ACHN (cell line): ENCODE measurements at regions not wholly inside any gene's neighbourhood (a gene's known extent, or its start where the extent isn't known, plus 50 kb on each side); places are given as distances from the start of the nearest gene placed in this dataset.
"Not testable (repeated sequence)": the region's sequence is repeated elsewhere in the genome, so short reads cannot be mapped to it uniquely, and the experiment has no call there.

Source experiments
- DNase-seq: peaks from one replicate; pipeline ENCODE4 v3.0.0-alpha.2; 2015
- in situ Hi-C: cut with HindIII; loops from 2 replicates; pipeline ENCODE4 v1.10.0; 2017; ENCODE audit warnings: low sequenced_read_pairs, low pct_ligation_motif_present, low pct_unique_long_range_greater_than_20kb

DNA sequence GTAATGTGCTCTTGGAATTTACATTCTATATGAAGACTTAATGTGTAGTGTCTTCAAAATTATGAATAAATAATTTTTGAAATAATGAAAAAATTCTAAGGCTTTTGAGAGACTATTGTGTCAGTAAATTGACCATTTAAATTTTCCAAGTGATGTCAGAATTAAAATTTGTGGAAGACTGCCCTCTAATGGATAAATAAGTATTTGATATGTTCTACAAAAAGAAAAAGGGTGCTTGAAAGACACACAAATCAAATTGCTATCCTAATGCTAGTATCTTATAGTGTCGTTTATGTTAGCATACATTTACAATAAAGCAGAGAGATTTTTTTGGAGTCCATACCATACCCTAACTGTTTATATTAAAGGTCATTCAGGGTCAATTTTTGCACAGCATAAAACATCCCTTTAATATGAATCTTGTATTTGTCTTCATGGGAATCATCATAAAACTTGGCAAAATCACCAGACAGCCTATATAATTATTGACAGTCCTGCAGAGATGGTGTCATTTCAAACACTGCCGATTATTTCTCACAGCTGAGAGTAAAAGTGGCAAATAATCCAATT is 120.8 kb upstream of the SLC27A6 start:
- in situ Hi-C loops: no loop called here
- DNase-seq: peak; percentile 33

DNA sequence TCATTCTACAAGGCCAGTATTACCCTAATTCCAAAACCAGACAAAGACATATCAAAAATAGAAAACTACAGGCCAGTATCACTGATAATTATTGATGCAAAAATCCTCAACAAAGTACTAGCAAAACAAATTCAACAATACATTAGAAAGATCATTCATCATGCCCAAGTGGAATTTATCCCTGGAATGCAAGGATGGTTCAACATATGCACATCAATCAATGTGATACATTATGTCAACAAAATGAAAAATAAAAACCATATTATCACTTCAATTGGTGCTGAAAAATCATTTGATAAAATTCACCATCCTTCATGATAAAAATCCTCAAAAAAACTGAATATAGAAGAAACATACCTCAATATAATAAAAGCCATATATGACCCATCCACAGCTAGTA is 115.2 kb upstream of the SLC27A6 start:
- in situ Hi-C loops: no loop called here
- DNase-seq: no peak

DNA sequence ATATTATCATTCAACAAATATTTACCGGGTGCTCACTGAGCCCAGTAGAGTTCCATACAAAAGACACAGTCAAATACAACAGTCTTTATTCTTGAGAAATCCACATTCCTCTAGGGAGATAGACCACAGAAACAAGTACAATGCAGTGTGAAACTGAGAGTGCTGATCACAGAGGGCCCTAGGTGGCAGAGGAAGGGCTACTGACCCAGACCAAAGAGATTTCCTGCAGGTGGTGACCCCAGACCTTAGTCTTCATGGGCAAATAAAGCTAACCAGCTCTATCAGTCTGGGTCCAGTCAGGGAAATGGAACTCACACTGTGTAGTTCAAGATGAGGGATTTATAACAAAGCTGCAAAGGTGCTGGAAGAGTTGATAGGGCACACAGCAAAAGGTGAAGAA is 110.4 kb upstream of the SLC27A6 start:
- in situ Hi-C loops: no loop called here
- DNase-seq: no peak

DNA sequence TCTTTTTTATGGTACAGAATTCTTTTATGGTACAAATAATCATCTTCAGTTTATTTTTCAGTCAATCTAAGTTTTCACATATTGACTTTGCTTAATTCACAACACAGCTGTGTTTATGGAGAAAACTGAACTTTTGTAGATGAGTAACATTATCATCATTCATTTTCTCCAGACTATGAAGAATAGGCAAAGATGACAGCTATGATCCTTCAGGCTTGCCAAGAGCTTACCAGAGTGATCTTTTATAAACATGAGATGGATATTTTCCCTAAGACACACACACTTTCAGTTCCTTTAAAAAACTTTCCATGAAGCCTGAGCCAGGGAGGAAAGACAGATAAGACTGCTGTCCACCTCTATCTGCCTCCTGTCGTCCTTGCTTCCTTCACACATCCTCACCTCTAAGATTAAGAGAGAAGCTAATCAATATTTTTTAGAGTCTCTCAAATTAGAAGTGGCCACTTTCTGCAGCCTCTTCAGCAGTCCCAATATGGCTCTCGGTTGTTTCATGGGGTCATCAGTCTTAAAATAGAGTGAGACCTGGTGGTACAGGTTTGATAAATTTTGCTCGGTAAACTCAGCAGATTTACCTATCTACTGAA is 108.1 kb upstream of the SLC27A6 start:
- no peak for DNase-seq
- in situ Hi-C loops: no loop called here

DNA sequence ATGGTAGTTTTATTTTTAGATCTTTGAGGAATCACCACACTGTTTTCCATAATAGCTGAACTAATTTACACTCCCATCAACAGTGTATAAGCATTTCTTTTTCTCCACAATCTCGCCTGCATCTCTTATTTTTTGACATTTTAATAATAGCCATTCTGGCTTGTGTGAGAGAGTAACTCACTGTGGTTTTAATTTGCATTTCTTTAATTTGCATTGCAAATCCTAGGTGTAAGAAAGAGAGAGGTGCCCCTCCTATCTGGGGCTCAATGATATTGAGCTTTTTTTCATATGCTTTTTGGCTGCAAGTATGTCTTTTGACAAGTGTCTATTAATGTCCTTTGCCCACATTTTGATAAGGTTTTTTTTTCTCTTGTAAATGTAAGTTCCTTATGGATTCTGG is 106.3 kb upstream of the SLC27A6 start:
- in situ Hi-C loops: no loop called here
- no peak for DNase-seq

DNA sequence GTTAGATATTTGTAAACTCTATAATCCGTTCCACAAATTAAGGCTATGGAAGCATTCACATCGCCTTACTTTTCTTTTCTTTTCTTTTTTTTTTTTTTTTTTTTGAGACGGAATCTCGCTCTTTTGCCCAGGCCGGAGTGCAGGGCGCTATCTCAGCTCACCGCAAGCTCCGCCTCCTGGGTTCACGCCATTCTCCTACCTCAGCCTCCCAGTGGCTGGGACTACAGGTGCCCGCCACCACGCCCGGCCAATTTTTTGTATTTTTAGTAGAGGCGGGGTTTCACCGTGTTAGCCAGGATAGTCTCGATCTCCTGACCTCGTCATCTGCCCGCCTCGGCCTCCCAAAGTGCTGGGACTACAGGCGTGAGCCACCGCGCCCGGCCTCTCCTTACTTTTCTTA is 104.1 kb upstream of the SLC27A6 start:
- in situ Hi-C loops, DNase-seq: not testable (repeated sequence)

DNA sequence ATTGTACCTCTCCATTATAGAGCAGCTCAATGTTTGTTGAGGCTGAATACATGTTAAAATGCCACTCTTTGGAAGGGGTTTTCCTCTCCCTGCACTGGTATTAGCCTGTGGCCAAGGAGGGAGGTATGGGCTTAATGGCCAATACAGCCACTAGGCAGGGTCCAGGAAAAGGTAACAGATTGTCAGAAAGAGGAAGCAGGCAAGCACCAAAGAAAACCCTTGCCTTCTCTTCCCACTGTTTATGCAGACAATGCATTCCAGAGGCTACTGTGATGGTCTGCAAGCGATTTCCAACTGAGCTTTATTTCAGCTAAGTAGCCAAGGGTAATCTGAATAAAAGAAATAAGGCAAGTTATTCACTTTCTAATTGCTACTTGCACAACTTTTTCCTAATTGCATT is 95.3 kb upstream of the SLC27A6 start:
- in situ Hi-C loops: no loop called here
- no peak for DNase-seq

DNA sequence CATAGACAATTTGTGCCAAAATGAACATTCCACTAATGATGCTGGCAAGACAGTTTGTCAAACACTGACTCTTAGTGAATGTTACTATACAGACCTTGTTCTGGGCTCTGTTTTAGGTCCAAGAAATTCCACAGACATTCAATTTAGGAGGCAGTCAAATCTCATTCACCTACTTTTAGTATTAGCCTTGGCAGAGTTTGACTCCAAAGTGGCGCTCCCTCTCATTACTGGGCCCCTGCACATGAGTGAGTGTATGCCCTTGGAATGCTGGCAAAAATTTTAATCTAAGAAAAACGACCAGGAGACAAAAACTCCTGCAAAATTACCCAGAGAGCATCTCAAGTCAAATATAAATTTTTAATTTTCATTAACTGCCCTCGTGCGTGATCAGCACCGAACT is 94.9 kb upstream of the SLC27A6 start:
- in situ Hi-C loops: no loop called here
- no peak for DNase-seq

DNA sequence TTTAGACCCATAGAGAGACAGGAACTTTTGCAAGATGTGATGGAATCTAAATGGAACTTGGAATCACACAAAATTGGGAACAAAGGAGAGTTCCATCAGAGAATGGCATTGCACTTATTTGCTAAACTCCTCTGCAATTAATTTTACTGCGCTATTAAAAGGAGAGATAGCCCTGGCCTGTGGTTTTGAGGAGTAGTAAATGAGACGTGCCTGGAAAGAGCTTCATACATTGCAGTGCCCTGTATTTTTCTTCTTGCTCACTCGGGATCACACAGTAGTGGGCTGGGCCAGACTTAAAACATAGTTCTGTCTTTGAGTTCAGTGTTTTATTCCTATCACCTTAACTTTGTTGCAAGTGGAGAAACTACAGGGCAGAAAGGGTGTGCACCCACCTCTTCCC is 94.4 kb upstream of the SLC27A6 start:
- in situ Hi-C loops: no loop called here
- DNase-seq: no peak

DNA sequence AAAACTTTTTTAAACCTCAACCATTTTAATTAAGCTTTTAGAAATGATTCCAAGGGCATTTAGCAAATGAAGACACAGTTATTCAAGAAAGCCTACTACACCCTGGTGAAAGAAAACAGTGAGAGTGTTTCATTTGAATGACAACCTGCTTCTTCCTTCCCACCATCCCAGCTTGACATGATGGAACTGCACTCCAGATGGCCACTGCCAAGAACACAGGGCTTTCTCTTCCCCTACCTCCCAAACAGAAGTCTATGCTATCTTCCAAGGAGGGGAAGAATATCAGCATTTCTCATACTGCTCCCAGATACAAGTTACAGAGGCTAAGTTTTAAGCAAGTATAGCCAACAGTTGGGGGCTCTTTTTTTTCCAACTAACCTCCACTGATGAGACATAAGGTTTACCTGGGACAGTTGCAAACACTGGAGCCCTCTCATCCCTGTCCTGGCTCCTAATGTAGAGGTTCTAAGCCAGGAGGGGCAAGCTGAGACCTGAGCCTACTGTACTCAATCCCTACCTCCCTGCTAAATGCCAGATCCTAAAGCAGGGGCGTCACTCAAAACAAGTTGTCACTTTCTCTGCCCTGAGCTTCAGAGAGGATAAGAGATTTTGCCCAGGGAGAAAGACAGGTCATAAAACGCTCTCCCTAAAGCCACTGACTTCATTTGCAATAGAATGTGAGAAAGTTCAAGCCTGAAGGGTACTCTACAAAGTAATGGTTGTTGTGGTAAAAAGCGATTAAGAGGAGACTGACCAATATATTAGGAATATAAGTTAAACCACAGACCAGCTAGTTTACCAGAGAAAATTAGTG is 88.5 kb upstream of the SLC27A6 start:
- in situ Hi-C loops: no loop called here

DNA sequence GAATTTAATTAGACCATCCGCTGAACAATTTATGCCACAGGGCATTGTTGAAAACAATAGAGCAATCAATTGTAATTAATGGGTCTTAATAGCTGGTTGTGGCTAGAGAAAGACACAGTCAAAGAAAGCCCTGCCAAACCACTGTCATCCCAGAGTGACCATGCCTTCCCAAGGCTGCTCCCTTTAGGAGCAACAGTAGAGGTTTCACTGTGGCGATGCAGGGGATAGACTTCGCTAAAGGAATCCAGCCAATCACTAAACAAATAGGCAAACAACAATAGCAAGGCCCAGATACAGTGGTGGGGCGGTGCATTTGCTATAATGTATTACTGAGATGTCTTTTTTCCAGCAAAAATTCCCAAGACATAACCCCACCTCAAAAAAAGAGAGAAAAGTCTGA is 87.8 kb upstream of the SLC27A6 start:
- no peak for DNase-seq
- in situ Hi-C loops: no loop called here

More for the DNA sequence above, 88.5 kb upstream of the SLC27A6 start:
- DNase-seq: no peak

DNA sequence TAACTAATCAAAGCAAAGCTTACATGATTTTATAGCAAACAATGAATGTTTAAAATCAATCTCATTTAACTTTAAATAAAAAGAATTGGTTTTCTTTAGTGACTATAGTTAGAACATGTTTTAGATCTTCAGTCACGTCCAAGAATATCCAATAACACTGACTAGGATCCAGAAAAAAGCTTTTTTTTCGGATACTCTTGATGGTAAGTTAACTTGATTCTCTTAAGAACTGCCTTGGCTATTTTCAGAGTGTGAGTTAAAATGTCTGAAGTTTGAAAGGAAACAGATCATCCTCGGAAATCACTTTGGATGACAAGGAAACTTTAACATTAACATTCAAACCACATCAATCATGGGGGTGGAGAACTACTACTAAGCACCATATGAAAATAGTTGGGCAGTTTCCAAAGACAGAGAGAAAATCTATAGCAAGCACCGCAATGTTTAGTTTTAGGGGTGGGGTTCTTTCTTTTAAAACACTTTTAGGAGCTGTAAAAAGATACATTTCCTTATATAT is 83.7 kb upstream of the SLC27A6 start:
- in situ Hi-C loops: no loop called here
- DNase-seq: no peak

DNA sequence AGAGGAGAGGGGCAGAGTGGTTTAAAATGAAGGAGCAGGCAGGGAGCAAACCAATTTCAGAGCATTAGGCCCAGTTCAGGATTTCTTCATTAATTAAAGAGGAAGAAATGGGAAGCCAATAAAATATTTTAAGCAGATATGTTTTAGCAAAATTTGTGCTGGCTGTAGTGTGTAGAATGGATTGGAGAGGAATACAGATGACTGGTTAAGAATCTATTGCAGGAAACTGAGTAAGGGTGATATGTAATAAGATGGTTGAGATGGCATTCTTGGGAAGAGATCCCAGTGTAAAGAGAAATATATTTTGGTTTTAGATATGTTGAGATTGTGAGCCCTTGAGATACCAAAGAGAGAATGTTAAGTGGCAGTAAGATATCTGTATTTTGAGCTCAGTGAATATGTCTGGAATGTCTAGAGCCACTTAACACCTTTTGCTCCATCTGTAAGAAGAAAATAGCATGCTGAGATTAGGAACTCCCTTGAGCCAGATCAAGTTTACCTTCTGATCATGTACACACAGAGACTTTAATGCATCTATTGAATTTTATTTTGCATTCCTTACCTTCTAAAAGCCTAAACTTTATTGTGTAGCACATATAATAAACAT is 79.5 kb upstream of the SLC27A6 start:
- in situ Hi-C loops: no loop called here
- no peak for DNase-seq

DNA sequence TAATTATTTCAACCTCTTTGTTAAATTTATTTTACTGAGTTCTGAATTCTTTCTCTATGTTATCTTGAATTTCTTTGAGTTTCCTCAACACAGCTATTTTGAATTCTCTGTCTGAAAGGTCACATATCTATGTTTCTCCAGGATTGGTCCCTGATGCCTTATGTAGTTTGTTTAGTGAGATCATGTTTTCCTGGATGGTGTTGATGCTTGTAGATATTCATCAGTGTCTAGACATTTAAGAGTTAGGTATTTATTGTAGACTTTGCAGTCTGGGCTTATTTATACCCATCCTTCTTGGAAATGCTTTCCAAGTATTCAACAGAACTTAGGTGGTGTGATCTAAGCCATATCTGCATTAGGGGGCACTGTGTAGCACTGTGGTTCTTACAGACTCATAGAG is 70.2 kb upstream of the SLC27A6 start:
- no peak for DNase-seq
- in situ Hi-C loops: no loop called here

DNA sequence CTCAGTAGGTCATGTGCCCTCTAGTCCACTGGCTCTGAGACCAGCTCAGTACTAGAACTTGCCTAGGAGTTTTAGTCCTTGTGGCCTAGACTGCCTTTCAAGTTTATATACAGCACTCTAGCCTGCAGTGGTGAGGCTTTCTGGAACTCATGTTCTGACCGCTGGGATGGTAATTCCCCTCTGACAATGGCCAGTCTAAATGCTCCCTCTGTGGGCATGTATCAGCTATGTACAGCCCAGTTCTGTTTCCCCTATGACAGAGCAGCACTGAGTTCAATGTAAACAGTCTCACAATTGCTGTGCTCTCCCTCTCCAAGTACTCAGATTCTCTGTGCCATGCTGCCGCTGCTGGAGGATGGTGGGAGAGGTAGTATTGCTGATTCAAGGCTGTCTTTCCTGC is 68.6 kb upstream of the SLC27A6 start:
- in situ Hi-C loops: no loop called here
- DNase-seq: no peak

DNA sequence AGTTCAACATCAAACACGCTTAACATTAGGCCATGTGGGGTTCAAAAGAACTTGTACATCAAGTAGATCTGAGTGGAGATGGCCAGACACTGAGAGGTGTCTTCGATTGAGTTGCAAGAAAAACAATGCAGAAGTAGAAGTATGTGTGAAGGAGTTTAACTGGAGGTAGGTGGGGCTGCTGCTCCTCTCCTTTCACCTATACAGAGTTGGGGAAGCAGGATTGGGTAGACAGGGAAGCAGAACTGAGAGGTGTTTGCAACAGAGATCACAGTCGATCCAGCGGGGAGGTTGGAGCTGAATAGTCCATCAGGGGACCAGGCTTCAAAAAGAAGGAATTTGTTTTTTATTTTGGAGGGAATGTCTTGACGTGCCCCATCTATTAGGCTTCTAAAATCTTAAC is 61.7 kb upstream of the SLC27A6 start:
- DNase-seq: no peak
- in situ Hi-C loops: no loop called here

DNA sequence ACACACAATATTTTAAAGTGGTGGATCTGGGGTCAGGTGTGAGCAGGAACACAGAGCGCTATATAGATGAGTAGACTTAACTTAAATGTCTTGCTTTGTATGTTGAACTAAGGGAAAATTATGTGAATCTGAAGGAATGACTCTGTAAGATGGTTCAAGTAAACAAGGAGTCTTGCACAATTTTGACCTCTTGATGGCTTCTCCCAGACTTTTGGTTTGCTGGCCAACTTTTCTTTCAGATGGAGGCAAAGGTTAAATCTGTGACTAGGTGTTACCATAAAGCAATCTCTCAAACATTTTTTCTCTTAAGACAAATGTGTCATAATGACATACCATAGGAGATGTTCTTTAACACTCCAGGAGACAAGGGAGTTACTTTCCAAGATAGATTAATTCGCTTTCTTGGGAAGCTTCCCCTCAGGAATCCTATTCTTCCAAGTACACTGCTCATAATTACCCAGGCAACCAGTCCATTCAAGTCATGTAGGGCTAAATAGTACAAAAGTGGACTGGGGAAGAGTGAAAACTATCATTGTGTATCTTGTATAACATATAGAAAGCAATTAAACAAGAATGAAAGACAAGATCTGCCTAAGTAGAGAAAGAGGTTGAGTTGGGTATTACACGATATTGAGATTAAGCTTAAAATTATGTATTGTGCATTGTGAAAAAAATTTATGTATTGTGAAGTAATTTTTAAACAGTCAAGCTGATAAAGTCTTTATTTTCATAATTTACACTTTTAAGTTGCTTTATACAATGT is 60.3 kb upstream of the SLC27A6 start:
- in situ Hi-C loops: no loop called here
- no peak for DNase-seq

DNA sequence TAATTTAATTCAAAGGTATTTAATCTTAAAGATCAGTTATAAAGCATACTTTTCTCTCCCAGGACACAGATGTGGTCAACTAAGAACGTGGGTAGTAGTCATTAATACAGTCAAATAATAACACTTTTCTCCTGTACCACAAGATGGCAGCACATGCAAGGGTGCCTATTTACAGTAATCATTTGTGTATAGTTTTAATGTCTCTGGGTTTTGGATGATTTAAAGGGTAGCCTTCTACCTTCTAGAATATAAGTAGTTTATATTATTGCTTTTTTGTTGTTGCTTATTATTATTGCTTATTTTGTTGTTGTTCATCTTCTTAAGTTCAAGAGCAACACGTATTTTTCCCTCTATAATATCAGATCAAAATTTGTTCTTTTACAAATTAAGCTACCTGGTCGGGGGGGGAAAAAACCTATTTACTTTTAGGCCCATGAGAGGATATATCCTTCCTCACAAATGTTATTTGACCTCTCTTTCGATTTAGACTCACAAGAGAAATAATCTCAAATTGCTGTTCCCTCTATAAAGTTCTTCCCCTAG is 59.6 kb upstream of the SLC27A6 start:
- in situ Hi-C loops: no loop called here
- DNase-seq: peak; percentile 42

DNA sequence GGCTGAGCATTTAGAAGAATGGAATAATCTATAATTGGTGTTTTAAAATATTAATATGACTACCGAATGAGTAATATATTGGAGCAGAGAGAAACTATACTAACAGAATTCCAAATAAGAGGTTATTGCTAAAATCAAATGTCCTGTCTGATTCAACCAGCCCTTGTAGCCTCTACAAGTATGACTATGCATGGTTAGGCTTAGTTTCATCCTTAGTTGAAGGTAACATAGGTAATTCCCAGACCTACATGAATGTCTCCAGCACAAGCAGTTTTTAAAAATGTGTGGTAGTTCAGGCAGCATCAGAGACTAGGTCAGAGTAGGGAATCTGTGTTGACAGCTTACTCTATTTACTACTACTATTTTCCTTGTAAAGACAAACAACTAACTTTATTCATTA is 51.7 kb upstream of the SLC27A6 start:
- in situ Hi-C loops: no loop called here
- no peak for DNase-seq
